Calu3 (cell line): ENCODE measurements at regions not wholly inside any gene's neighbourhood (a gene's known extent, or its start where the extent isn't known, plus 50 kb on each side); places are given as distances from the start of the nearest gene placed in this dataset.

Experiments
- BruUV-seq: library from RNA; stranded (reverse); fragments of 400-500 nt; replicated peaks from 2 replicates; lab custom pipeline; 2021; lab: Mats Ljungman, UMichigan
- CTCF ChIA-PET: fragments of 300-600 bp; sonication (Branson Sonifier 250); formaldehyde crosslinking; loops from one replicate; lab custom pipeline; 2022; ENCODE audit warnings: antibody characterized with exemption; lab: Charles Lee
- DNase-seq: peaks from one replicate; pipeline ENCODE4 v3.0.0; 2022
- H3K27ac Mint-ChIP-seq: one replicate; pipeline ENCODE4 v1.8.0; 2022; ENCODE audit warnings: mixed read lengths; ENCODE audit not compliant: unreplicated experiment
- H3K27me3 Mint-ChIP-seq: one replicate; pipeline ENCODE4 v1.8.0; 2022; ENCODE audit warnings: mixed read lengths; ENCODE audit not compliant: unreplicated experiment
- H3K36me3 Mint-ChIP-seq: one replicate; pipeline ENCODE4 v1.8.0; 2022; ENCODE audit warnings: mild to moderate bottlenecking, moderate library complexity, mixed read lengths; ENCODE audit not compliant: insufficient read depth, unreplicated experiment
- H3K4me1 Mint-ChIP-seq: one replicate; pipeline ENCODE4 v1.8.0; 2022; ENCODE audit warnings: mild to moderate bottlenecking, low read depth, mixed read lengths; ENCODE audit not compliant: unreplicated experiment
- H3K4me3 Mint-ChIP-seq: one replicate; pipeline ENCODE4 v1.8.0; 2022; ENCODE audit warnings: mild to moderate bottlenecking, low read depth, moderate library complexity, mixed read lengths; ENCODE audit not compliant: unreplicated experiment
- H3K9me3 Mint-ChIP-seq: one replicate; pipeline ENCODE4 v1.8.0; 2022; ENCODE audit warnings: low read depth, mixed read lengths; ENCODE audit not compliant: unreplicated experiment
- intact Hi-C: fragments of 100-400 bp; cut with micrococcal nuclease; formaldehyde crosslinking; loops from one replicate; pipeline ENCODE4 v1.10.0; 2022; ENCODE audit not compliant: unreplicated experiment
- TF ChIP-seq, protein P1 (sequence below): fragments of 200-600 bp; IDR thresholded peaks from one replicate; pipeline ENCODE4 v1.8.0; 2022; ENCODE audit warnings: antibody characterized with exemption; ENCODE audit not compliant: unreplicated experiment

GRCh38 chr9:29668732-29669131 is 2095.5 kb upstream of the C9orf72 start:
- Mint-ChIP-seq H3K27me3 (no peaks in the 10 kb centered on the region), H3K27ac (no peak overlapping the region), H3K4me3 (no peak overlapping the region), H3K4me1 (no peaks in the 10 kb centered on the region), H3K36me3 (no peaks in the 10 kb centered on the region), H3K9me3 (no peaks in the 10 kb centered on the region)
- intact Hi-C loops = no loop called here
- no TSS peak for BruUV-seq
- CTCF ChIA-PET = no interaction called here
- TF ChIP-seq, protein P1, sequence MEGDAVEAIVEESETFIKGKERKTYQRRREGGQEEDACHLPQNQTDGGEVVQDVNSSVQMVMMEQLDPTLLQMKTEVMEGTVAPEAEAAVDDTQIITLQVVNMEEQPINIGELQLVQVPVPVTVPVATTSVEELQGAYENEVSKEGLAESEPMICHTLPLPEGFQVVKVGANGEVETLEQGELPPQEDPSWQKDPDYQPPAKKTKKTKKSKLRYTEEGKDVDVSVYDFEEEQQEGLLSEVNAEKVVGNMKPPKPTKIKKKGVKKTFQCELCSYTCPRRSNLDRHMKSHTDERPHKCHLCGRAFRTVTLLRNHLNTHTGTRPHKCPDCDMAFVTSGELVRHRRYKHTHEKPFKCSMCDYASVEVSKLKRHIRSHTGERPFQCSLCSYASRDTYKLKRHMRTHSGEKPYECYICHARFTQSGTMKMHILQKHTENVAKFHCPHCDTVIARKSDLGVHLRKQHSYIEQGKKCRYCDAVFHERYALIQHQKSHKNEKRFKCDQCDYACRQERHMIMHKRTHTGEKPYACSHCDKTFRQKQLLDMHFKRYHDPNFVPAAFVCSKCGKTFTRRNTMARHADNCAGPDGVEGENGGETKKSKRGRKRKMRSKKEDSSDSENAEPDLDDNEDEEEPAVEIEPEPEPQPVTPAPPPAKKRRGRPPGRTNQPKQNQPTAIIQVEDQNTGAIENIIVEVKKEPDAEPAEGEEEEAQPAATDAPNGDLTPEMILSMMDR = no peak
- no peak for DNase-seq

- Mint-ChIP-seq H3K27ac (no peak overlapping the region), H3K4me3 (no peak overlapping the region), H3K9me3 (no peaks in the 10 kb centered on the region), H3K27me3 (no peaks in the 10 kb centered on the region), H3K4me1 (no peaks in the 10 kb centered on the region), H3K36me3 (no peaks in the 10 kb centered on the region)
- TF ChIP-seq, protein P1 = no peak
- intact Hi-C loops = no loop called here
- no peak for DNase-seq
- CTCF ChIA-PET = no interaction called here
- BruUV-seq = no TSS peak
Observed at GRCh38 chr9:29669613-29670012, 2096.3 kb upstream of the C9orf72 start.

- TF ChIP-seq, protein P1 = no peak
- no peaks in the 10 kb centered on the region for H3K27me3 Mint-ChIP-seq
Observed at GRCh38 chr9:29685531-29685930, 2112.2 kb upstream of the C9orf72 start.

DNA sequence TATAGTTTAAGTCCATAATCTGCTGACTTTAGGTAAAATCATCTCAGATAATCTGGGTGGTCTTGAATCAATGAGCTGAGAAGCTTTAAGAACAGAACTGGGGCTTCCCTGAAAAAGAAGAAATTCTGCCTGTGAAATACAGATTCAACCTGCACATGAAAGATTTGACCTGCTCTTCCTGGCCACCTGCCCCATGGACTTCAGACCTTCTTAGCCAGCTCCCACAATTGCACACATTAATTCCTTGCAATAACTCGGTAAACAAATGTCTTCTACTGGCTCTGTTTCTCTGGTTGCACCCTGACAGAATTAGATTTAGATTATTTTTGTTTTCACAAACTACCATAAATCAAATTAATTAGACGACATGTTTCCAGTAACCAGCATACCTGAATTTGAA is 2117.9 kb upstream of the C9orf72 start:
- Mint-ChIP-seq H3K36me3 (no peaks in the 10 kb centered on the region), H3K4me1 (no peaks in the 10 kb centered on the region), H3K9me3 (peaks cover 2% of the 10 kb centered on the region), H3K27ac (no peak overlapping the region), H3K27me3 (no peaks in the 10 kb centered on the region), H3K4me3 (no peak overlapping the region)
- no TSS peak for BruUV-seq
- DNase-seq = no peak
- TF ChIP-seq, protein P1 = no peak
- CTCF ChIA-PET = no interaction called here
- intact Hi-C loops = no loop called here

More at GRCh38 chr9:29685531-29685930, 2112.2 kb upstream of the C9orf72 start:
- intact Hi-C loops = no loop called here
- Mint-ChIP-seq H3K4me1 (no peaks in the 10 kb centered on the region), H3K9me3 (no peaks in the 10 kb centered on the region), H3K27ac (no peak overlapping the region), H3K36me3 (no peaks in the 10 kb centered on the region), H3K4me3 (no peak overlapping the region)
- BruUV-seq = no TSS peak
- CTCF ChIA-PET = no interaction called here
- DNase-seq = no peak
